K562 (cell line): ENCODE measurements at regions not wholly inside any gene's neighbourhood (a gene's known extent, or its start where the extent isn't known, plus 50 kb on each side); places are given as distances from the start of the nearest gene placed in this dataset.

ENCODE experiments used
- CEBPB ChIP-seq: fragments of 450-650 bp; IDR thresholded peaks from 2 replicates; pipeline ENCODE4 v1.6.1; 2016; ENCODE audit warnings: missing genetic modification characterization, missing compliant biosample characterization
- ELF4 ChIP-seq: fragments of 450-650 bp; formaldehyde crosslinking; IDR thresholded peaks from 2 replicates; pipeline ENCODE4 v1.4.0; 2022; ENCODE audit warnings: missing genetic modification characterization
- EP300 ChIP-seq: IDR thresholded peaks from 2 replicates; pipeline ENCODE4 v1.6.1; 2012; ENCODE audit warnings: low read length, improper control_type of control experiment
- PCBP2 ChIP-seq: fragments of 200-400 bp; formaldehyde crosslinking; IDR thresholded peaks from 2 replicates; pipeline ENCODE4 v1.6.1; 2018; ENCODE audit warnings: low read length, low read depth, mild to moderate bottlenecking, moderate library complexity; ENCODE audit not compliant: poor library complexity, severe bottlenecking
- POLR2AphosphoS5 ChIP-seq: IDR thresholded peaks from 2 replicates; pipeline ENCODE4 v1.6.1; 2011; ENCODE audit warnings: mild to moderate bottlenecking, low read depth, low read length, moderate library complexity; ENCODE audit not compliant: control insufficient read depth, insufficient read depth
- SIX5 ChIP-seq, 2 experiments: IDR thresholded peaks; 2 replicates each; pipeline ENCODE4 v1.6.1; 2011; ENCODE audit warnings: low read length in 2 of 2, borderline replicate concordance in 1 of 2, low read depth in 1 of 2, mild to moderate bottlenecking in 1 of 2, moderate library complexity in 1 of 2; ENCODE audit not compliant: insufficient read depth in 1 of 2
- TF ChIP-seq, protein P1 (sequence below), 3 experiments: fragments of 200-800 bp in 1 of 3; fragments of 250-450 bp in 1 of 3; fragments of 450-650 bp in 1 of 3; sonication (Bioruptor Pico) in 1 of 3; sonication (Bioruptor generic) in 1 of 3; formaldehyde crosslinking in 1 of 3; IDR thresholded peaks; 2 replicates each; pipeline versions ENCODE4 v1.6.1 to v1.8.0; 2016 to 2022; ENCODE audit warnings: mild to moderate bottlenecking in 2 of 3, missing genetic modification characterization in 2 of 3, missing compliant biosample characterization in 1 of 3, moderate library complexity in 1 of 3
- TF ChIP-seq, protein P2 (sequence below): fragments of 250-450 bp; sonication (Bioruptor Pico); IDR thresholded peaks from 2 replicates; pipeline ENCODE4 v1.5.0; 2021

DNA sequence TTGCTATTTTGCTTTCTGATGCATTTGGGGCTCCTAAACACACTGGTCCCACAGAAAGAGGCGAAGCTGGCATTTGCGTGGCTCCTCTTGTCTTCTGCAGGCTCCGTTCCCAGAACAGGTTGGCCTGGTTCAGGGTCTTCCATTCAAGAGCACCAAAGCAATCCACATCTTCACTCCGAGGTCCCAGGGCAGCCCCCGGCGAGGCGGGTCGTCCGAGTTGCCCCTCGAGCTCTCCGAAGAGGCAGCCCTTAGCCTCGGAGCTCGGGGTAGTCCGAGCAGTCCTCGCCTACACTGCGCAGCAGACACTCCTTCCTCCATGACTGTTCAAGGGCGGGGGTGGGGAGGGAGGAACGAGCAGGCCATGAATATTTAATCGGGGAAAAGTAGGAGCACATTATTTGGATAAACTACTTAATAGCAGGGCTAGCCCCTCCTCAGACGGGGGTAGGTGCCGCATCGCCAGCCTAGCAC, 321.3 kb downstream of the BLID start:
- TF ChIP-seq, protein P1, sequence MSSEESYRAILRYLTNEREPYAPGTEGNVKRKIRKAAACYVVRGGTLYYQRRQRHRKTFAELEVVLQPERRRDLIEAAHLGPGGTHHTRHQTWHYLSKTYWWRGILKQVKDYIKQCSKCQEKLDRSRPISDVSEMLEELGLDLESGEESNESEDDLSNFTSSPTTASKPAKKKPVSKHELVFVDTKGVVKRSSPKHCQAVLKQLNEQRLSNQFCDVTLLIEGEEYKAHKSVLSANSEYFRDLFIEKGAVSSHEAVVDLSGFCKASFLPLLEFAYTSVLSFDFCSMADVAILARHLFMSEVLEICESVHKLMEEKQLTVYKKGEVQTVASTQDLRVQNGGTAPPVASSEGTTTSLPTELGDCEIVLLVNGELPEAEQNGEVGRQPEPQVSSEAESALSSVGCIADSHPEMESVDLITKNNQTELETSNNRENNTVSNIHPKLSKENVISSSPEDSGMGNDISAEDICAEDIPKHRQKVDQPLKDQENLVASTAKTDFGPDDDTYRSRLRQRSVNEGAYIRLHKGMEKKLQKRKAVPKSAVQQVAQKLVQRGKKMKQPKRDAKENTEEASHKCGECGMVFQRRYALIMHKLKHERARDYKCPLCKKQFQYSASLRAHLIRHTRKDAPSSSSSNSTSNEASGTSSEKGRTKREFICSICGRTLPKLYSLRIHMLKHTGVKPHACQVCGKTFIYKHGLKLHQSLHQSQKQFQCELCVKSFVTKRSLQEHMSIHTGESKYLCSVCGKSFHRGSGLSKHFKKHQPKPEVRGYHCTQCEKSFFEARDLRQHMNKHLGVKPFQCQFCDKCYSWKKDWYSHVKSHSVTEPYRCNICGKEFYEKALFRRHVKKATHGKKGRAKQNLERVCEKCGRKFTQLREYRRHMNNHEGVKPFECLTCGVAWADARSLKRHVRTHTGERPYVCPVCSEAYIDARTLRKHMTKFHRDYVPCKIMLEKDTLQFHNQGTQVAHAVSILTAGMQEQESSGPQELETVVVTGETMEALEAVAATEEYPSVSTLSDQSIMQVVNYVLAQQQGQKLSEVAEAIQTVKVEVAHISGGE (CRISPR knock-in tag; IDR thresholded peaks at IDR 0.05): no peak
- TF ChIP-seq ELF4: no peak
- no peak for TF ChIP-seq SIX5 (IDR thresholded peaks at IDR 0.05; ENCODE audit: borderline replicate concordance in 1 of 2, insufficient read depth in 1 of 2, low read depth in 1 of 2, low read length in 2 of 2)
- no peak for TF ChIP-seq CEBPB (tag)
- no peak for TF ChIP-seq PCBP2
- no peak for TF ChIP-seq EP300
- no peak for TF ChIP-seq POLR2AphosphoS5
- TF ChIP-seq, protein P2, sequence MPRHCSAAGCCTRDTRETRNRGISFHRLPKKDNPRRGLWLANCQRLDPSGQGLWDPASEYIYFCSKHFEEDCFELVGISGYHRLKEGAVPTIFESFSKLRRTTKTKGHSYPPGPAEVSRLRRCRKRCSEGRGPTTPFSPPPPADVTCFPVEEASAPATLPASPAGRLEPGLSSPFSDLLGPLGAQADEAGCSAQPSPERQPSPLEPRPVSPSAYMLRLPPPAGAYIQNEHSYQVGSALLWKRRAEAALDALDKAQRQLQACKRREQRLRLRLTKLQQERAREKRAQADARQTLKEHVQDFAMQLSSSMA: no peak
